ENCODE measurements at regions not wholly inside any gene's neighbourhood (a gene's known extent, or its start where the extent isn't known, plus 50 kb on each side); places are given as distances from the start of the nearest gene placed in this dataset.

- TF ChIP-seq CTCF (IDR thresholded peaks at IDR 0.05), result no peak
- no peak for TF ChIP-seq POLR2A (IDR thresholded peaks at IDR 0.05)
Measured at GRCh38 chr14:65279958-65280357, 132.6 kb upstream of the FUT8 start.
